GM12864 (cell line): ENCODE measurements at regions not wholly inside any gene's neighbourhood (a gene's known extent, or its start where the extent isn't known, plus 50 kb on each side); places are given as distances from the start of the nearest gene placed in this dataset.

Experiments
- DNase-seq: peaks from one replicate; pipeline ENCODE4 v3.0.0-alpha.2; 2011; ENCODE audit warnings: low read depth
- H3K4me3 ChIP-seq: 2 replicates; pipeline ENCODE4 v1.5.1; 2011; ENCODE audit warnings: mild to moderate bottlenecking, low read depth, low read length, control low read depth
- TF ChIP-seq, protein P1 (sequence below): IDR thresholded peaks from 2 replicates; pipeline ENCODE4 v1.5.1; 2011; ENCODE audit warnings: low read depth, mild to moderate bottlenecking, moderate library complexity, low read length, control low read depth, inconsistent platforms; ENCODE audit errors: missing control alignments

DNA sequence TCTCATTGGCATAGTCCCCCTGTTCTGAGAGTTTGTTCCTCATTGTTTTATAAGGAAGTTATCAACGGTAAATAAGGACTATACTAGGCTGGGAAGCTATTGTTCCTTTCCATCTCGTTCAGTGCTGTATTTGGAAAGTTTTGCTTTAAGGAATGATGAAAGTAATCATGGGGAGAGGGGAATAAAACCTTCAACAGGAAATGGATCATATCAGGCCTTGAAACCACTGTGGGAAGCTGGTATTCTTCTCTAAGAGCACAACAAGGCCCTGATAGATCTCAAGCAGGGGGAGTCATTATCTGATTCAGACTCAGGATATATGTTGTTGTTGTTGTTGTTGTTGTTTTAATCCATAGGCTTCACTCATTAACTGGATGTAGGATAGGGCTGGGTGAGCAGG is 474.5 kb downstream of the ENC1 start:
- no peak overlapping the region for H3K4me3 ChIP-seq
- TF ChIP-seq, protein P1, sequence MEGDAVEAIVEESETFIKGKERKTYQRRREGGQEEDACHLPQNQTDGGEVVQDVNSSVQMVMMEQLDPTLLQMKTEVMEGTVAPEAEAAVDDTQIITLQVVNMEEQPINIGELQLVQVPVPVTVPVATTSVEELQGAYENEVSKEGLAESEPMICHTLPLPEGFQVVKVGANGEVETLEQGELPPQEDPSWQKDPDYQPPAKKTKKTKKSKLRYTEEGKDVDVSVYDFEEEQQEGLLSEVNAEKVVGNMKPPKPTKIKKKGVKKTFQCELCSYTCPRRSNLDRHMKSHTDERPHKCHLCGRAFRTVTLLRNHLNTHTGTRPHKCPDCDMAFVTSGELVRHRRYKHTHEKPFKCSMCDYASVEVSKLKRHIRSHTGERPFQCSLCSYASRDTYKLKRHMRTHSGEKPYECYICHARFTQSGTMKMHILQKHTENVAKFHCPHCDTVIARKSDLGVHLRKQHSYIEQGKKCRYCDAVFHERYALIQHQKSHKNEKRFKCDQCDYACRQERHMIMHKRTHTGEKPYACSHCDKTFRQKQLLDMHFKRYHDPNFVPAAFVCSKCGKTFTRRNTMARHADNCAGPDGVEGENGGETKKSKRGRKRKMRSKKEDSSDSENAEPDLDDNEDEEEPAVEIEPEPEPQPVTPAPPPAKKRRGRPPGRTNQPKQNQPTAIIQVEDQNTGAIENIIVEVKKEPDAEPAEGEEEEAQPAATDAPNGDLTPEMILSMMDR: no peak
- DNase-seq: no peak

DNA sequence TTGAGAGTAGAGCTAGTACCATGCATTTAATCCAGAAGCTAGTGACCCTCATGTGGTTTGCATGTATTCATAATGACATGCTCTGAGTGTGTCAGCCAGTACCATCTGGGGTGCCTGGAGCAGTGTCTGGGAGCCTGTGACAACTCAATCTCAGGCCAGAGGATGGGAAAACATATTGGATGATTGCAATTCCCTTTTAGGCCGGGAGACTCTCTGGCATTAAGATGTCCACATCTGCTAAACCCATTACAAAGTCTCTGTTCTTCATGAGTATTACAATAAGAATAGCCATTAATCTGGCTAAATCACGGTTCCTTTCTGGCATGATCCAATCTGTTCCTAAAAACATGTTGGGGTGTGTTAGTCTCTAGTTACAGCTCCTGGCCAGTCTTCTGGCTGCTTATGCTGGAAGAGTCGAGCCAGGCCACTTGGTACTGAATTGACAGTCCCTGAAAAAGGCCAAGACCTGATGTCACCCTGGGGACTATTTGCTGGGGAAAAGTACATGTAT is 475.7 kb downstream of the ENC1 start:
- TF ChIP-seq, protein P1: no peak
- DNase-seq: no peak
- no peak overlapping the region for H3K4me3 ChIP-seq

DNA sequence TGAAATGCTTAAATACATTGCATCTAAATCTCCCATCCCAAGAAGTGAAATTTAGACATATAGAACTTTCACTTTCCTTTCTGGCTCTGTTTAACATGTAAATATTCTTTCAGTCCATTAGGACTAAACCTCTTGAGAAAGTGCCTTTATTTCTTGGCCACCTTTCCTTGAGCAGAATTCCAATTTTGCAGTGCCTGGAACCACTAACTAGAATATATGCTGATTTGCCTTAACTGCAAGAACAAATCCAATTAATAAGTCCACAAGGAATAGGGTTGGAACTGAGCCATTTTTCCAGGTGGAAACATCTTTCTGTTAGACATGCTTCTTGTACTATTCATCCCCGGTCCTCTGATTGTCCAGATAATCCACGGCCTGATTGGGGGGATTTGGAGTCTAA is 478.0 kb downstream of the ENC1 start:
- TF ChIP-seq, protein P1: no peak
- DNase-seq: no peak
- H3K4me3 ChIP-seq: no peak overlapping the region

DNA sequence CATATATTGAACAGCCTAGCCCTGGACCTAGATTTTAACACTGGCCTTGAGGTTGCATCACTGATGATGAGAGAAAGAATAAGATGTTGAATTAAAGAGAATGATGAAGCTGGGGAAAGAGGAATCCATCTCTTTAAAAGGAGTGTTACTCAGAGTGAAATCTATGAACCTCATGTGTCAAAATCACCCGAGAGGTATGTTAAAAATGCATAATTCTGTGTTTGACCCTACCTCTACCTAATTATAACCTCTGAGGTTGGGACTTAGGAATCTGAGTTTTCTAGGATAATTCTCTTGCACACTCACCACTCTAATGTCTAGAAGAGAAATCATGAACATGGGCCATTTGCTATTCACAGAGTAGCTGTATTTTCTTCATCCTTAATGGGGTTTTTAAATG is 479.4 kb downstream of the ENC1 start:
- TF ChIP-seq, protein P1: no peak
- H3K4me3 ChIP-seq: no peak overlapping the region
- DNase-seq: no peak

DNA sequence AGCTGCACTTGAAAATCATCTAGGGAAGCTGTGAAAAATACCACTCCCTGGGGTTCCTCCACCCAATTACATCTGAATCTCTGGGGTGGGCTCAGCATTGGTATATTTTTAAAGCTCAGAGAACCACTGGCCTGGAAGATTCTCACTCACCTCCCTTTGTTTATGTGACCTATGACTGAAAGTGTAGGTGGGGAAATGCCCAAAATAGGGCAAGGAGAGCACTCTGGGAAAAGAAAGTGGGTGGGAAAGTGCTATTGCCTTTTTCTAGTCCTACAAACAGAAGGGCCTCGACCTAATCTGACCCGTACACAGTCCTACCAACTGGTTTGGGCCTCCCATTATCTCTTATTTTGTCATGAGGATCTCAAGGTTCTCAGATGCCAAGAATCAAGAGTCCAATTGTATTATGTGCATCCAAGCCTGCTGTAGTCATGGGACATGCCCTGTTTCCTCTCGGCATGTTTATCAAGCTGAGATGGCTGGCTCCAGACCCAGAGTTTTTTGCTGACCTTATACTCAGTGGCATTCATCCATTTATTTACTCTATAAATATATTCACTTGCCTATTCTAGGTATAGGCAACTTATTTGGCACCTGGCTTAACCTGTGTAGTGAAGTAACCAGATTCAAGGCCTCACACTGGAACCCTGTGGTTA is 483.7 kb downstream of the ENC1 start:
- DNase-seq: no peak
- H3K4me3 ChIP-seq: no peak overlapping the region
- TF ChIP-seq, protein P1: no peak

DNA sequence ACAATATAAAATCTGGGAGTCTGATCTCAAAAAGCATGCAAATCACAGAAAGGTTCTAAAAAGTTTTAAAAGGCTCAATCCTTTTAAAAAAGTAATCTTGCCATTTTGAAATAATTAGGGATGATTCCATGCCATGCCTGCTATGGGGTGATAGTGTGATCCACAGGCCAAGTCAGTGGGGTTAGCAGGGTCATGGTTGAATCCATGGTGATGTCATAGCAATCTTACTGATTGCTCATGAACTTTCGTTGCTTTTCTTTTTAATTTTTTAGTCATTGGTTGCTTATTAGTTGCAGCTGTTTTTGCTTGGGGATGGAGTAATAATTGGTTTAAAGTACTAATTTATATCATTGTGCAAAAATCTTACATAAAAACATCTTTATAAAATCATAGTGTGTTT is 485.0 kb downstream of the ENC1 start:
- TF ChIP-seq, protein P1: no peak
- DNase-seq: no peak
- no peak overlapping the region for H3K4me3 ChIP-seq

DNA sequence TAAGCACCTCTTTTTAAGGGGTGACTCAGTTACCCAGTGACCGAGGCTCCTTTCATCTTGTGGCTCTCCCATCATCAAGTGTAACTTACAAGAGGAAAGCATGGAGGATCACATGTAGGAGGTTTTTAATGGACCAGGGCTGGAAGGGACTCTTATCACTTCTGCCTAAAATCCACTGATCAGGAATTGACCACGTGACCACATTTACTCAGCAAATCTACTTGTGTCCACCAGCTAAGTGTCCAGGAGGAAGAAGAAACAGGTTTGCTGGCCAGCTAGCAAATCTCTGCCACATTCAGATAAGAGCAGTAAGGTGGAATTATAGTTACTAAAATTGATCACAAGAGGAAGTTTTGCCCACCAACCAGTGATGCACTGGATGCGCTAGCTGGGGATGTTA is 486.0 kb downstream of the ENC1 start:
- H3K4me3 ChIP-seq: no peak overlapping the region
- TF ChIP-seq, protein P1: no peak
- no peak for DNase-seq
